ENCODE measurements at regions not wholly inside any gene's neighbourhood (a gene's known extent, or its start where the extent isn't known, plus 50 kb on each side); places are given as distances from the start of the nearest gene placed in this dataset.

DNA sequence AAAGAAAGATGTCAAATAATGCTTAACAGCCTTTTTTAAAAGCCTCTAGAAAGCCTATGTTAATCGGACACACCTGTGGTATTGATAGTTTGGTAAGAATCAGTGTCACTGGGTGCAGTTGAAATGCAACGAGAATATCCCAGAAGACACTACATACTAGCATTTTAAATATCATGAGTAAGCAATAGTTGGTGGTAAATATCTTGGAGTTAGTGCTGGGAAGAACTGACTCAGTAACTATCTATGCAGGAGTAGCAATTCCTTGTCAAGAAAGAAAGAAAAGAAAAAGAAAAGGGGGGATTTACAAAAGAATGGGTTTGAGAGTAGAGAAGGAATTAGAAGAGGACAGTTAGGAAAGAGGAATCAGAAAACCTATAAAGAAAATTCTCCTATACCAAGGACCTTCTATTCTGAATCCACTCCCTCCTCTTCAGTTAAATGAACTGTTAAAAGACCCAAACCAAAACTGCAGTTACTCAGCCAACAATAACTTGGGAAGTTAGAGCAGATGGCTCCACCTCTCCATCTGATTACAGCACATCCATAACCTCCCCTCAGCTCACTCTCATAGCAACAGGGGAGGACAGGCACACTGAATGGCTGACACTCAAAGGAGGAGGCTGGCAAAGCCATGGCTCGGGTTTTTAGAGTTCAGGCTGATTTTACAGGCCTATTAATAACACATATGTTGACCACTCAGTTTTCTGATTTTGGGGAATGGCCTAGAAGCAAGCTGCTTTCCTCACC, 207.6 kb upstream of the MDFIC2 start:
- H3K27me3 ChIP-seq (ENCODE audit: control insufficient read depth in 2 of 2, insufficient read depth in 2 of 2, low read length in 2 of 2) = peaks cover 10 to 13% of the 10 kb centered on the region in 2 experiments
- dilution Hi-C loops (cut with MboI; ENCODE audit: extremely low pct_ligation_motif_present, low sequenced_read_pairs) = no loop called here
- FAIRE-seq = no peak

More for the DNA sequence above, 207.6 kb upstream of the MDFIC2 start:
- intact Hi-C loops (cut with micrococcal nuclease) = no loop called here
- H3K4me2 ChIP-seq (ENCODE audit: insufficient read depth, low read length) = no peak overlapping the region
- ChIA-PET CTCF (interaction anchor here (2.1 kb wide), 1 partner anchor 30 kb away, joined by 4 read pairs; no protein-coding TSS in a partner anchor), POLR2A (no interaction called here)
- H3K4me3 ChIP-seq (replicated peaks in 1 of 3; ENCODE audit: insufficient read depth in 1 of 3, low read depth in 1 of 3, low read length in 3 of 3) = no peak overlapping the region
- no peaks in the 10 kb centered on the region for H3K9me3 ChIP-seq (replicated peaks; ENCODE audit: control insufficient read depth, insufficient read depth, low read length)
- H3K9ac ChIP-seq (replicated peaks; ENCODE audit: extremely low read depth, insufficient read depth, low read length) = no peak overlapping the region
- BruUV-seq (replicated peaks) = no TSS peak
- no peak overlapping the region for H2AFZ ChIP-seq (ENCODE audit: low read depth, low read length)
- H3K4me1 ChIP-seq (ENCODE audit: control insufficient read depth, extremely low read depth, insufficient read depth, low read length) = no peaks in the 10 kb centered on the region
- DNase-seq (ENCODE audit: low read depth, low spot score) = no peak
- TF ChIP-seq GATA2 (IDR thresholded peaks at IDR 0.05; ENCODE audit: insufficient read depth, insufficient read length, low read depth, low read length) = no peak
- TF ChIP-seq, protein P1, sequence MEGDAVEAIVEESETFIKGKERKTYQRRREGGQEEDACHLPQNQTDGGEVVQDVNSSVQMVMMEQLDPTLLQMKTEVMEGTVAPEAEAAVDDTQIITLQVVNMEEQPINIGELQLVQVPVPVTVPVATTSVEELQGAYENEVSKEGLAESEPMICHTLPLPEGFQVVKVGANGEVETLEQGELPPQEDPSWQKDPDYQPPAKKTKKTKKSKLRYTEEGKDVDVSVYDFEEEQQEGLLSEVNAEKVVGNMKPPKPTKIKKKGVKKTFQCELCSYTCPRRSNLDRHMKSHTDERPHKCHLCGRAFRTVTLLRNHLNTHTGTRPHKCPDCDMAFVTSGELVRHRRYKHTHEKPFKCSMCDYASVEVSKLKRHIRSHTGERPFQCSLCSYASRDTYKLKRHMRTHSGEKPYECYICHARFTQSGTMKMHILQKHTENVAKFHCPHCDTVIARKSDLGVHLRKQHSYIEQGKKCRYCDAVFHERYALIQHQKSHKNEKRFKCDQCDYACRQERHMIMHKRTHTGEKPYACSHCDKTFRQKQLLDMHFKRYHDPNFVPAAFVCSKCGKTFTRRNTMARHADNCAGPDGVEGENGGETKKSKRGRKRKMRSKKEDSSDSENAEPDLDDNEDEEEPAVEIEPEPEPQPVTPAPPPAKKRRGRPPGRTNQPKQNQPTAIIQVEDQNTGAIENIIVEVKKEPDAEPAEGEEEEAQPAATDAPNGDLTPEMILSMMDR (IDR thresholded peaks at IDR 0.05; ENCODE audit: extremely low read depth in 1 of 2, insufficient read depth in 1 of 2, low read depth in 1 of 2, low read length in 2 of 2) = no peak
- TF ChIP-seq MYC (IDR thresholded peaks at IDR 0.05; ENCODE audit: low read depth, low read length) = no peak
- no peak for TF ChIP-seq JUN (IDR thresholded peaks at IDR 0.05; ENCODE audit: borderline replicate concordance, insufficient read depth, insufficient read length, low read depth)
- TF ChIP-seq POLR2A (IDR thresholded peaks at IDR 0.05; ENCODE audit: low read depth, low read length) = no peak
- no peak for TF ChIP-seq EZH2 (IDR thresholded peaks at IDR 0.05; ENCODE audit: borderline replicate concordance, low read depth, low read length, severe bottlenecking)
- TF ChIP-seq, protein P2, sequence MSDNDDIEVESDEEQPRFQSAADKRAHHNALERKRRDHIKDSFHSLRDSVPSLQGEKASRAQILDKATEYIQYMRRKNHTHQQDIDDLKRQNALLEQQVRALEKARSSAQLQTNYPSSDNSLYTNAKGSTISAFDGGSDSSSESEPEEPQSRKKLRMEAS (IDR thresholded peaks at IDR 0.05; ENCODE audit: insufficient read depth, insufficient read length) = no peak
- no peak for TF ChIP-seq POLR2AphosphoS5 (IDR thresholded peaks at IDR 0.05; ENCODE audit: insufficient read depth, low read depth, low read length)
- H3K36me3 ChIP-seq (ENCODE audit: control insufficient read depth in 2 of 2, extremely low read depth in 1 of 2, insufficient read depth in 2 of 2, low read length in 2 of 2) = no peaks in the 10 kb centered on the region
- no peaks in the 10 kb centered on the region for H4K20me1 ChIP-seq (replicated peaks; ENCODE audit: control insufficient read depth, extremely low read depth, insufficient read depth, low read length)
- H3K79me2 ChIP-seq (ENCODE audit: control insufficient read depth, insufficient read depth, low read length) = no peaks in the 10 kb centered on the region
- no peak overlapping the region for H3K27ac ChIP-seq (ENCODE audit: insufficient read depth, low read depth, low read length)
- no peaks in the 10 kb centered on the region for H3K9me1 ChIP-seq (replicated peaks; ENCODE audit: control insufficient read depth, extremely low read depth, insufficient read depth, low read length)

Data from endothelial cell of umbilical vein (primary cell).